PC-9 (cell line): ENCODE measurements at regions not wholly inside any gene's neighbourhood (a gene's known extent, or its start where the extent isn't known, plus 50 kb on each side); places are given as distances from the start of the nearest gene placed in this dataset.

Experiments used
- EZH2 ChIP-seq: fragments of 200-600 bp; sonication (generic); IDR thresholded peaks from 2 replicates; pipeline ENCODE4 v1.8.0; 2017; ENCODE audit warnings: antibody characterized with exemption, low read depth
- TF ChIP-seq, protein P1 (sequence below): fragments of 200-600 bp; sonication (generic); conservative IDR thresholded peaks from 2 replicates; pipeline ENCODE4 v1.6.1; 2017; ENCODE audit warnings: mixed run types, antibody characterized with exemption, mild to moderate bottlenecking, moderate library complexity

DNA sequence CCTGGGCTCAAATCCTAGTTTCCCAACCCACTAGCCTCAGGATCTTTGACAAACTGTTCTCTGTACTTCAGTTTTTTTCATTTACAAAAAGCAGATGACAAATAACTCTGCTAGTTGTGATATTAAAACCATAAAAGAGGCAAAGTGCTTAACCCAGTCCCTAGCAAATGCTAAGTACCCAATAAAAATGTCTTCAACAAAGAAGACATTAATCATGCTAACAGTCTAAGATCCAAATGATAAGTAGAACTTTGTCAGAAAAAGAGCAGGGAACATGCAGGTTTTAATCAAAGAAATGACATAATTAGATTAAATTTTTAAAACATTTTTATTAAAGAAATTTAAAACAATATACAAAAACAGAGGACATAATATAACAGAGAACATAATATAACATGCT is 203.0 kb upstream of the ADRA1B start:
- TF ChIP-seq, protein P1, sequence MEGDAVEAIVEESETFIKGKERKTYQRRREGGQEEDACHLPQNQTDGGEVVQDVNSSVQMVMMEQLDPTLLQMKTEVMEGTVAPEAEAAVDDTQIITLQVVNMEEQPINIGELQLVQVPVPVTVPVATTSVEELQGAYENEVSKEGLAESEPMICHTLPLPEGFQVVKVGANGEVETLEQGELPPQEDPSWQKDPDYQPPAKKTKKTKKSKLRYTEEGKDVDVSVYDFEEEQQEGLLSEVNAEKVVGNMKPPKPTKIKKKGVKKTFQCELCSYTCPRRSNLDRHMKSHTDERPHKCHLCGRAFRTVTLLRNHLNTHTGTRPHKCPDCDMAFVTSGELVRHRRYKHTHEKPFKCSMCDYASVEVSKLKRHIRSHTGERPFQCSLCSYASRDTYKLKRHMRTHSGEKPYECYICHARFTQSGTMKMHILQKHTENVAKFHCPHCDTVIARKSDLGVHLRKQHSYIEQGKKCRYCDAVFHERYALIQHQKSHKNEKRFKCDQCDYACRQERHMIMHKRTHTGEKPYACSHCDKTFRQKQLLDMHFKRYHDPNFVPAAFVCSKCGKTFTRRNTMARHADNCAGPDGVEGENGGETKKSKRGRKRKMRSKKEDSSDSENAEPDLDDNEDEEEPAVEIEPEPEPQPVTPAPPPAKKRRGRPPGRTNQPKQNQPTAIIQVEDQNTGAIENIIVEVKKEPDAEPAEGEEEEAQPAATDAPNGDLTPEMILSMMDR = no peak
- no peak for TF ChIP-seq EZH2
